Liver (tissue), 8 donors: ENCODE measurements at regions not wholly inside any gene's neighbourhood (a gene's known extent, or its start where the extent isn't known, plus 50 kb on each side); places are given as distances from the start of the nearest gene placed in this dataset.
"Not testable (repeated sequence)": the region's sequence is repeated elsewhere in the genome, so short reads cannot be mapped to it uniquely, and the experiment has no call there.

Experiments used
- DNase-seq: peaks from one replicate; pipeline ENCODE4 v3.0.0-alpha.2; 2017; ENCODE audit warnings: low spot score
- H3K27ac ChIP-seq, 2 donors: one replicate each; pipeline ENCODE4 v1.7.0; 2013; ENCODE audit warnings: inconsistent platforms in 2 of 2, low read length in 2 of 2, control low read depth in 1 of 2, low read depth in 1 of 2, mild to moderate bottlenecking in 1 of 2
- H3K27me3 ChIP-seq, 4 donors: one replicate each; pipeline versions ENCODE4 v1.6.1 to v1.7.0; 2013; ENCODE audit warnings: low read length in 3 of 4, inconsistent platforms in 1 of 4, mild to moderate bottlenecking in 1 of 4, moderate library complexity in 1 of 4; ENCODE audit not compliant: control insufficient read depth in 4 of 4, insufficient read depth in 4 of 4
- H3K36me3 ChIP-seq, 4 donors: one replicate each; pipeline versions ENCODE4 v1.6.1 to v1.7.0; 2013; ENCODE audit warnings: low read length in 3 of 4, mild to moderate bottlenecking in 3 of 4, low read depth in 1 of 4, moderate library complexity in 1 of 4; ENCODE audit not compliant: control insufficient read depth in 4 of 4, insufficient read depth in 3 of 4
- H3K4me1 ChIP-seq, 4 donors: one replicate each; pipeline versions ENCODE4 v1.6.1 to v1.7.0; 2013; ENCODE audit warnings: low read length in 3 of 4, mild to moderate bottlenecking in 3 of 4, moderate library complexity in 1 of 4; ENCODE audit not compliant: control insufficient read depth in 4 of 4, insufficient read depth in 4 of 4
- H3K4me3 ChIP-seq, 3 donors: one replicate each; pipeline versions ENCODE4 v1.6.1 to v1.7.0; 2013; ENCODE audit warnings: low read length in 3 of 3, control low read depth in 1 of 3, low read depth in 1 of 3, mild to moderate bottlenecking in 1 of 3
- H3K9ac ChIP-seq, 2 donors: one replicate each; pipeline ENCODE4 v1.7.0; 2013; ENCODE audit warnings: low read length in 2 of 2, mild to moderate bottlenecking in 2 of 2, moderate library complexity in 2 of 2, control low read depth in 1 of 2, low read depth in 1 of 2
- H3K9me3 ChIP-seq, 4 donors: one replicate each; pipeline versions ENCODE4 v1.6.1 to v1.7.0; 2013; ENCODE audit warnings: low read length in 3 of 4; ENCODE audit not compliant: control insufficient read depth in 4 of 4
- ATF3 ChIP-seq: IDR thresholded peaks from 2 replicates; pipeline ENCODE4 v1.6.1; 2016; ENCODE audit warnings: antibody characterized with exemption
- CTCF ChIP-seq: fragments of 150-350 bp; IDR thresholded peaks from 2 replicates; pipeline ENCODE4 v1.5.1; 2017; ENCODE audit warnings: improper control_type of control experiment, low read depth, low read length; ENCODE audit not compliant: missing input control
- EGR1 ChIP-seq, 2 donors: IDR thresholded peaks; 2 replicates each; pipeline ENCODE4 v1.6.1; 2016 to 2018; ENCODE audit warnings: antibody characterized with exemption in 2 of 2, low read depth in 2 of 2
- FOXA1 ChIP-seq: IDR thresholded peaks from 2 replicates; pipeline ENCODE4 v1.6.1; 2016; ENCODE audit warnings: antibody characterized with exemption
- FOXA2 ChIP-seq: IDR thresholded peaks from 2 replicates; pipeline ENCODE4 v1.6.1; 2016; ENCODE audit warnings: antibody characterized with exemption
- GABPA ChIP-seq, 2 donors: IDR thresholded peaks in 1 of 2; conservative IDR thresholded peaks in 1 of 2; 2 replicates each; pipeline ENCODE4 v1.6.1; 2016; ENCODE audit warnings: antibody characterized with exemption in 2 of 2, mild to moderate bottlenecking in 1 of 2, moderate library complexity in 1 of 2
- HNF4A ChIP-seq, 2 donors: conservative IDR thresholded peaks; 2 replicates each; pipeline ENCODE4 v1.6.1; 2016; ENCODE audit warnings: antibody characterized with exemption in 2 of 2, mild to moderate bottlenecking in 2 of 2
- JUND ChIP-seq, 2 donors: IDR thresholded peaks; 2 replicates each; pipeline ENCODE4 v1.6.1; 2016; ENCODE audit warnings: antibody characterized with exemption in 2 of 2
- MAX ChIP-seq: IDR thresholded peaks from 2 replicates; pipeline ENCODE4 v1.6.1; 2016; ENCODE audit warnings: antibody characterized with exemption
- RAD21 ChIP-seq, 2 donors: IDR thresholded peaks; 2 replicates each; pipeline ENCODE4 v1.6.1; 2016; ENCODE audit warnings: antibody characterized with exemption in 2 of 2, mild to moderate bottlenecking in 2 of 2
- REST ChIP-seq: IDR thresholded peaks from 2 replicates; pipeline ENCODE4 v1.6.1; 2016; ENCODE audit warnings: antibody characterized with exemption, mild to moderate bottlenecking
- RXRA ChIP-seq, 2 donors: IDR thresholded peaks; 2 replicates each; pipeline ENCODE4 v1.6.1; 2017 to 2018; ENCODE audit warnings: antibody characterized with exemption in 2 of 2, mild to moderate bottlenecking in 1 of 2
- SP1 ChIP-seq: IDR thresholded peaks from 2 replicates; pipeline ENCODE4 v1.6.1; 2018; ENCODE audit warnings: antibody characterized with exemption, mild to moderate bottlenecking
- TAF1 ChIP-seq: conservative IDR thresholded peaks from 2 replicates; pipeline ENCODE4 v1.6.1; 2016; ENCODE audit warnings: antibody characterized with exemption, mild to moderate bottlenecking
- YY1 ChIP-seq: IDR thresholded peaks from 2 replicates; pipeline ENCODE4 v1.6.1; 2016; ENCODE audit warnings: antibody characterized with exemption, mild to moderate bottlenecking
- ZBTB33 ChIP-seq: IDR thresholded peaks from 2 replicates; pipeline ENCODE4 v1.6.1; 2016; ENCODE audit warnings: antibody characterized with exemption
- WGBS: extraction: QIAGEN DNeasy Blood & Tissue Kit; methylation state at CpG from one replicate; pipeline ENCODE4 v1.1.7; 2013; 5-methylcytosine and 5-hydroxymethylcytosine counted together
- donor health status: healthy.
- donor health status: healthy.
- donor health status: healthy.
- donor health status: healthy.
- donor health status: healthy.

GRCh38 chr2:240240781-240241180 lies 100.3 kb upstream of the OTOS start:
- no peak overlapping the region for H3K4me3 ChIP-seq
- no peak overlapping the region for H3K27ac ChIP-seq
- no peak overlapping the region for H3K9ac ChIP-seq
- H3K27me3 ChIP-seq, result no peaks in the 10 kb centered on the region
- peaks cover 0 to 11% (median 5%) of the 10 kb centered on the region in 4 donors for H3K4me1 ChIP-seq
- no peaks in the 10 kb centered on the region for H3K36me3 ChIP-seq
- TF ChIP-seq YY1 (no peak), ATF3 (no peak)
- 78% methylated on average over 1 of the region's 1 CpG for WGBS
- H3K9me3 ChIP-seq, result no peaks in the 10 kb centered on the region
- no peak for DNase-seq

GRCh38 chr2:240241572-240241971 lies 101.1 kb upstream of the OTOS start:
- Histone ChIP-seq H3K9ac (no peak overlapping the region), H3K27me3 (no peaks in the 10 kb centered on the region), H3K4me1 (peaks cover 0 to 6% (median 4%) of the 10 kb centered on the region in 4 donors), H3K4me3 (no peak overlapping the region), H3K9me3 (no peaks in the 10 kb centered on the region), H3K27ac (no peak overlapping the region), H3K36me3 (no peaks in the 10 kb centered on the region)
- TF ChIP-seq YY1, result no peak
- no peak for TF ChIP-seq CTCF
- no peak for TF ChIP-seq RAD21 (IDR thresholded peaks at IDR 0.05)
- TF ChIP-seq FOXA2, result no peak
- no peak for TF ChIP-seq ZBTB33
- no peak for TF ChIP-seq GABPA (IDR thresholded peaks at IDR 0.05 in 1 of 2, conservative IDR thresholded peaks at IDR 0.05 in 1 of 2)
- TF ChIP-seq RXRA (IDR thresholded peaks at IDR 0.05), result no peak
- DNase-seq, result no peak
- WGBS, result 89% methylated on average over 2 of the region's 2 CpGs

GRCh38 chr2:240243049-240243448 lies 102.6 kb upstream of the OTOS start:
- not testable (repeated sequence) for H3K9ac ChIP-seq, H3K4me1 ChIP-seq, H3K27me3 ChIP-seq, H3K9me3 ChIP-seq, H3K27ac ChIP-seq, H3K36me3 ChIP-seq, DNase-seq, H3K4me3 ChIP-seq
- 89% methylated on average over 12 of the region's 12 CpGs for WGBS

GRCh38 chr2:240244543-240244942 lies 104.1 kb upstream of the OTOS start:
- Histone ChIP-seq H3K27ac (no peak overlapping the region), H3K4me1 (no peaks in the 10 kb centered on the region), H3K9ac (no peak overlapping the region), H3K9me3 (no peaks in the 10 kb centered on the region), H3K4me3 (no peak overlapping the region), H3K36me3 (no peaks in the 10 kb centered on the region), H3K27me3 (no peaks in the 10 kb centered on the region)
- DNase-seq, result no peak
- WGBS, result 74% methylated on average over 15 of the region's 15 CpGs
- TF ChIP-seq GABPA (IDR thresholded peaks at IDR 0.05 in 1 of 2, conservative IDR thresholded peaks at IDR 0.05 in 1 of 2) (no peak), FOXA2 (no peak), RXRA (IDR thresholded peaks at IDR 0.05) (no peak), REST (no peak), RAD21 (IDR thresholded peaks at IDR 0.05) (no peak), TAF1 (no peak), YY1 (no peak), MAX (no peak), FOXA1 (no peak), HNF4A (conservative IDR thresholded peaks at IDR 0.05) (no peak), ATF3 (no peak), JUND (IDR thresholded peaks at IDR 0.05) (no peak), SP1 (no peak), EGR1 (IDR thresholded peaks at IDR 0.05; ENCODE audit: low read depth in 2 of 2) (no peak)
